ENCODE measurements at regions not wholly inside any gene's neighbourhood (a gene's known extent, or its start where the extent isn't known, plus 50 kb on each side); places are given as distances from the start of the nearest gene placed in this dataset.

DNA sequence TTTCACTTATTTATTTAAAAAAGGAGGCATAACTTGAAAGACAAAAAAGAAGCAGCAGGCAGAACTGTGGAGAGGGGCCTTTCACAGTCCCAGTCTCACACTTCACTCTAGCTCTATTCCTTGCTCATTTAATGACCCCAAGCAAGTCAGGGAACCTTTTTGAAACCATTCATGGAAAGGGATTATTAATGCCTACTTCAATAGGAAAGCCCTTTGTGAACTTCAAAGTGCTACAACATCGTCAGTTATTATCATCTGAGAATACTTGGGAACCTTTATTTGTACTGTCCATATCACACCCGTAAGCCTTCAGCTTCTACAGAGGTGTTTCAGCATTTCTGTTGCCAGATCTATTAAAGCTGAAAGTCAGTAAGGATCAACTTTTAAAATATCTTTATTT lies 320.2 kb downstream of the TMEM161B start:
- TF ChIP-seq, protein P1, sequence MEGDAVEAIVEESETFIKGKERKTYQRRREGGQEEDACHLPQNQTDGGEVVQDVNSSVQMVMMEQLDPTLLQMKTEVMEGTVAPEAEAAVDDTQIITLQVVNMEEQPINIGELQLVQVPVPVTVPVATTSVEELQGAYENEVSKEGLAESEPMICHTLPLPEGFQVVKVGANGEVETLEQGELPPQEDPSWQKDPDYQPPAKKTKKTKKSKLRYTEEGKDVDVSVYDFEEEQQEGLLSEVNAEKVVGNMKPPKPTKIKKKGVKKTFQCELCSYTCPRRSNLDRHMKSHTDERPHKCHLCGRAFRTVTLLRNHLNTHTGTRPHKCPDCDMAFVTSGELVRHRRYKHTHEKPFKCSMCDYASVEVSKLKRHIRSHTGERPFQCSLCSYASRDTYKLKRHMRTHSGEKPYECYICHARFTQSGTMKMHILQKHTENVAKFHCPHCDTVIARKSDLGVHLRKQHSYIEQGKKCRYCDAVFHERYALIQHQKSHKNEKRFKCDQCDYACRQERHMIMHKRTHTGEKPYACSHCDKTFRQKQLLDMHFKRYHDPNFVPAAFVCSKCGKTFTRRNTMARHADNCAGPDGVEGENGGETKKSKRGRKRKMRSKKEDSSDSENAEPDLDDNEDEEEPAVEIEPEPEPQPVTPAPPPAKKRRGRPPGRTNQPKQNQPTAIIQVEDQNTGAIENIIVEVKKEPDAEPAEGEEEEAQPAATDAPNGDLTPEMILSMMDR (IDR thresholded peaks at IDR 0.05; ENCODE audit: control insufficient read depth, insufficient read depth, low read depth, low read length, missing control alignments) = no peak
- no peak for DNase-seq (ENCODE audit: low read depth)
- H3K4me3 ChIP-seq (ENCODE audit: control insufficient read depth, low read depth, low read length) = no peak overlapping the region

DNA sequence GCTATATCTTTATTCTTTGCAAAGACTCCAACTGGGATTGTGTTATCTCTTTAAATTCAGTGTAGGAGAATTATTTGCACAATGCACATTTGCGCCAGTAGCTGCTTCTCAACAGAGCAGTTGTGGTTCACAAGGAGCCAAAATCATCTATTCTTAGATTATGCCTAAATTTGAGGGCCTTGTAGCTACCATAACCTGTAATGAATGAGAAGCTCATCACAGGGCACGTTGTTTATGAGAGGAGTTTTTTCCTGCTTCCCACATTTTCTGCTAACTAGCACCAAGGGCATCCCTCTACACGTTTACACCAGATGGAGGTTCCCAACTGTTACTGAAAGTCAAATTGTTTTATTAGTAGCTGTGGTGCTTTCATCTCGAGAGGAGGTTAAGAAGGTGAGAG lies 322.4 kb downstream of the TMEM161B start:
- no peak for DNase-seq (ENCODE audit: low read depth)
- no peak overlapping the region for H3K4me3 ChIP-seq (ENCODE audit: control insufficient read depth, low read depth, low read length)
- TF ChIP-seq, protein P1 (IDR thresholded peaks at IDR 0.05; ENCODE audit: control insufficient read depth, insufficient read depth, low read depth, low read length, missing control alignments) = no peak

DNA sequence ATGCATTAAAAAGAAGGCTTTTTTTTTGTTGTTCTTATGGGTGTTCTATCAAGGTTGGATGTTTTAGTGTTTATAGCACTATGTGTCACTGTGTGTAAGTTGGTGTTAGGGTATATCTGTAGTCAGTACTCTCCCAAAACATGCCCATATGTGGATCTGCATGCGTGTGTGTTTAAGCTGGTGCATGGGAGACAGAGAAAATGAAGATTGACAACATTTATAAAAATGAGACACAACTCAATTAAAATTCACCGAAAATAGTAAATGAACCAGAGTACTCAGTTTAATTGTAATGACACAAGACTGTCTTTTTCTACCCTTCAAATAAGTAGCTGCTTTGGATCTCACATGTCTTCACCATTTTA lies 323.4 kb downstream of the TMEM161B start:
- DNase-seq (ENCODE audit: low read depth) = no peak
- TF ChIP-seq, protein P1 (IDR thresholded peaks at IDR 0.05; ENCODE audit: control insufficient read depth, insufficient read depth, low read depth, low read length, missing control alignments) = no peak
- H3K4me3 ChIP-seq (ENCODE audit: control insufficient read depth, low read depth, low read length) = no peak overlapping the region

DNA sequence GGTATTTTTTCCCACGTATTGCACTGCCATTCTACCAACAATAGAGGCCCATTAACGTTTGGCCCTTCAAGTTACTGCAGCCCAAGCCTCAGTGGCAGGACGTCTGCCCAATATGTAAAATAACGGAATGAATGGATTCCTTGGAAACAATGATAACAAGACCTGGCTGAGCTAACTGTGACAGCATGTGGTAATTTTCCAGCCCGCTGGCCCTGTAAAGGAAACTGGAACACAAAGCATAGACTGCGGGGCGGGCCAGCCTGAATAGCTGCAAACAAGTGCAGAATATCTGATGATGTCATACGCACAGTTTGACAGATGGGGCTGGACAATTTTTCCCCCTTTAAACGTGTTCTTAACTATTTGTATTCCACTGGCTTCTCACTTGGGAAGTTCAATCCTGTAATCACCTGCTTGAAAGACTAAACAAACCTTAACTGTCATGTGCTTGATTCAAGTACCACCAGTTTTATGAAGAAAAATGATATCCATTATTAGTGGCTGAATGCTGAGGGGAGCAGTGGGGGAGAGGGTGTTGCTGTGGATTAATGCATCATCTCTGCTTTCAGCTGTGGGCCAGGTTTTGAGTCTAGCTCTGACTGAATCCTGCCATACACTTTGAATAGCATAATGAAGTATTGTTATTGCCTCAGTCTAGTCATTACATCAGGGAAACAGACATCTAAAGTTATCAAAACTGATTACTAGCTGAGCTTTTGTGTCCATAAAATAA lies 323.9 kb downstream of the TMEM161B start:
- TF ChIP-seq, protein P1 (IDR thresholded peaks at IDR 0.05; ENCODE audit: control insufficient read depth, insufficient read depth, low read depth, low read length, missing control alignments) = no peak
- H3K4me3 ChIP-seq (ENCODE audit: control insufficient read depth, low read depth, low read length) = no peak overlapping the region
- DNase-seq (ENCODE audit: low read depth) = no peak

DNA sequence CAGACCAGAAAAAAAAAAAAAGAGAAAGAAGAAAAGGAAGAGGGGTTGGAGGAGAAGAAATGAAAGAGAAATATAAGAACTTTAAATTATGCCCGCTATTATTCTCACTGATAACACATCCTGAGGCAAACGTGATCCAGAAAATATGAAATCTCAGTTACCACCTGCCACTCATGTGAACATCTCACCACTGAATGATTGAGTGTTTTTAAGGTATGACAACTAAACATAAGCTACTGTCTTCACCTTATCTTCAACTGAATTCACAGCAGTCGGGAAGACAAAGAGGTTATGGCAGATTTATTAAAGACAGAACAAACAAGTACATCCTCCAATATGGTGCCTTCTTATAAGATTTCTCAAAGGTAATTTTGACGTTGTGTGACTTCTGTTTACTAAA lies 327.9 kb downstream of the TMEM161B start:
- TF ChIP-seq, protein P1 (IDR thresholded peaks at IDR 0.05; ENCODE audit: control insufficient read depth, insufficient read depth, low read depth, low read length, missing control alignments) = no peak
- no peak for DNase-seq (ENCODE audit: low read depth)

DNA sequence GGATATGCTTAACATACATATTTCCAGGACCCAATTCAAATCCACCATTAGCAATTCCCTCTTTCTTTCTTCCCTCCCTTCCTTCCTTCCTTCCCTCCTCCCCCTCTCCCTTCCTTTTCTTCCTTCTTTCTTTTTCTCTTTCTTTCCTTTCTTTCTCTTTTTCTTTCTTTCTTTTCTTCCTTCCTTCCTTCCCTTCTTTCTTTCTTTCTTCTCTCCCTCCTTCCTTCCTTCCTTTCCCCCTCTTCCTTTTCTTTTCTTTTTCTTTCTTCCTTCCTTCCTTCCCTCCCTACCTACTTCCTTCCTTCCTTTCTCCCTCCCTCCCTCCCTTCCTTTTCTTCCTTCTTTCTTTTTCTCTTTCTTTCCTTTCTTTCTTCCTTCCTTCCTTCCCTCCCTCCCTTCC lies 332.0 kb downstream of the TMEM161B start:
- DNase-seq (ENCODE audit: low read depth) = no peak
- H3K4me3 ChIP-seq (ENCODE audit: control insufficient read depth, low read depth, low read length) = no peak overlapping the region
- TF ChIP-seq, protein P1 (IDR thresholded peaks at IDR 0.05; ENCODE audit: control insufficient read depth, insufficient read depth, low read depth, low read length, missing control alignments) = no peak

More for the DNA sequence above, 327.9 kb downstream of the TMEM161B start:
- no peak overlapping the region for H3K4me3 ChIP-seq (ENCODE audit: control insufficient read depth, low read depth, low read length)

All from AG09309 (cell line).